ENCODE measurements at regions not wholly inside any gene's neighbourhood (a gene's known extent, or its start where the extent isn't known, plus 50 kb on each side); places are given as distances from the start of the nearest gene placed in this dataset.

- TF ChIP-seq CTCF (IDR thresholded peaks at IDR 0.05; ENCODE audit: insufficient read depth, low read depth, low read length) (no peak), EZH2 (IDR thresholded peaks at IDR 0.05; ENCODE audit: insufficient read depth, low read length) (no peak)
Observed at GRCh38 chr14:71764701-71765382, 167.4 kb upstream of the RGS6 start.
